ENCODE measurements at regions not wholly inside any gene's neighbourhood (a gene's known extent, or its start where the extent isn't known, plus 50 kb on each side); places are given as distances from the start of the nearest gene placed in this dataset.

DNA sequence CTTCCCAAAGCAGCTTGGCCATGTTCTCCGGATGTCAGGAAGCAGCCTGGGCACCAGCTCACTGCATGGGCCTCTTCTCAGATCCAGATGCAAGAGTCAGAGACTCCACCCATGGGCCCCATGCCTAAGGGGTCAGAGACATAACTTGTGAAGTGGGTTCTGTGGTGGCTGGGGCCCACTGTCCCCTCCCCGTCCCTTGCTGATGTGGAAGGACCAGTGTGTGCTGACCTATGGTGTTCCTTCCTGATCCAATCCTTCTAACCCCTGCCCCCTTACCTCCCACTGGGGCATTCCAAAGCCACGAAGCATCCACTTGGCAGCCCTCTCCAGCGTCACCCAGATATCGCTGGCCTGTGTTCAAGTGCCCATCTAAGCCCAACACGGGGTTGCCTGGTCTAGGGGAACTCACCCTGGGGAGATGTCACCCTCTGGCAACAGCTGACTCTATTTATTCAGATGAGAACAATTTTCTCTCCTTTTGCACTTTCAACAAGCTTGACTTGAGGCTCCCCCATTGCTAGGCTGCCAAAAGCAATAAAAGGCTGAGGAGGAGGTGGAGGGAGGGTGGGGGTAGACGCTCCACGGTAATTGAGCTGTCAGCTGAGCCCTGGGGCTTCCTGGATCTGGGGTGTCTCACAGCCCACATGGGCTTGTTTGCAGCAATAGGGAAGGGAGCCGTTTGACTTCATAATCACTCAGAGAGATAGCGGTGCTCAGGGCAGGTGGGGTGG is 158.5 kb downstream of the ADAMTS15 start:
- TF ChIP-seq, protein P1, sequence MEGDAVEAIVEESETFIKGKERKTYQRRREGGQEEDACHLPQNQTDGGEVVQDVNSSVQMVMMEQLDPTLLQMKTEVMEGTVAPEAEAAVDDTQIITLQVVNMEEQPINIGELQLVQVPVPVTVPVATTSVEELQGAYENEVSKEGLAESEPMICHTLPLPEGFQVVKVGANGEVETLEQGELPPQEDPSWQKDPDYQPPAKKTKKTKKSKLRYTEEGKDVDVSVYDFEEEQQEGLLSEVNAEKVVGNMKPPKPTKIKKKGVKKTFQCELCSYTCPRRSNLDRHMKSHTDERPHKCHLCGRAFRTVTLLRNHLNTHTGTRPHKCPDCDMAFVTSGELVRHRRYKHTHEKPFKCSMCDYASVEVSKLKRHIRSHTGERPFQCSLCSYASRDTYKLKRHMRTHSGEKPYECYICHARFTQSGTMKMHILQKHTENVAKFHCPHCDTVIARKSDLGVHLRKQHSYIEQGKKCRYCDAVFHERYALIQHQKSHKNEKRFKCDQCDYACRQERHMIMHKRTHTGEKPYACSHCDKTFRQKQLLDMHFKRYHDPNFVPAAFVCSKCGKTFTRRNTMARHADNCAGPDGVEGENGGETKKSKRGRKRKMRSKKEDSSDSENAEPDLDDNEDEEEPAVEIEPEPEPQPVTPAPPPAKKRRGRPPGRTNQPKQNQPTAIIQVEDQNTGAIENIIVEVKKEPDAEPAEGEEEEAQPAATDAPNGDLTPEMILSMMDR (IDR thresholded peaks at IDR 0.05; ENCODE audit: insufficient read depth, low read length) = no peak
- TF ChIP-seq POLR2AphosphoS5 (IDR thresholded peaks at IDR 0.05; ENCODE audit: low read depth) (no peak), SPI1 (IDR thresholded peaks at IDR 0.05; ENCODE audit: borderline replicate concordance, low read depth) (no peak), GABPA (IDR thresholded peaks at IDR 0.05; ENCODE audit: low read depth) (no peak)
- TF ChIP-seq, protein P2, sequence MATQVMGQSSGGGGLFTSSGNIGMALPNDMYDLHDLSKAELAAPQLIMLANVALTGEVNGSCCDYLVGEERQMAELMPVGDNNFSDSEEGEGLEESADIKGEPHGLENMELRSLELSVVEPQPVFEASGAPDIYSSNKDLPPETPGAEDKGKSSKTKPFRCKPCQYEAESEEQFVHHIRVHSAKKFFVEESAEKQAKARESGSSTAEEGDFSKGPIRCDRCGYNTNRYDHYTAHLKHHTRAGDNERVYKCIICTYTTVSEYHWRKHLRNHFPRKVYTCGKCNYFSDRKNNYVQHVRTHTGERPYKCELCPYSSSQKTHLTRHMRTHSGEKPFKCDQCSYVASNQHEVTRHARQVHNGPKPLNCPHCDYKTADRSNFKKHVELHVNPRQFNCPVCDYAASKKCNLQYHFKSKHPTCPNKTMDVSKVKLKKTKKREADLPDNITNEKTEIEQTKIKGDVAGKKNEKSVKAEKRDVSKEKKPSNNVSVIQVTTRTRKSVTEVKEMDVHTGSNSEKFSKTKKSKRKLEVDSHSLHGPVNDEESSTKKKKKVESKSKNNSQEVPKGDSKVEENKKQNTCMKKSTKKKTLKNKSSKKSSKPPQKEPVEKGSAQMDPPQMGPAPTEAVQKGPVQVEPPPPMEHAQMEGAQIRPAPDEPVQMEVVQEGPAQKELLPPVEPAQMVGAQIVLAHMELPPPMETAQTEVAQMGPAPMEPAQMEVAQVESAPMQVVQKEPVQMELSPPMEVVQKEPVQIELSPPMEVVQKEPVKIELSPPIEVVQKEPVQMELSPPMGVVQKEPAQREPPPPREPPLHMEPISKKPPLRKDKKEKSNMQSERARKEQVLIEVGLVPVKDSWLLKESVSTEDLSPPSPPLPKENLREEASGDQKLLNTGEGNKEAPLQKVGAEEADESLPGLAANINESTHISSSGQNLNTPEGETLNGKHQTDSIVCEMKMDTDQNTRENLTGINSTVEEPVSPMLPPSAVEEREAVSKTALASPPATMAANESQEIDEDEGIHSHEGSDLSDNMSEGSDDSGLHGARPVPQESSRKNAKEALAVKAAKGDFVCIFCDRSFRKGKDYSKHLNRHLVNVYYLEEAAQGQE (IDR thresholded peaks at IDR 0.05; ENCODE audit: insufficient replicate concordance, low read depth) = no peak
